Upper lobe of right lung (tissue), 1 donor: ENCODE measurements at regions not wholly inside any gene's neighbourhood (a gene's known extent, or its start where the extent isn't known, plus 50 kb on each side); places are given as distances from the start of the nearest gene placed in this dataset.
A peak's percentile ranks its signal among the peaks of the same experiment; 100 is the strongest.
"Not testable (repeated sequence)": the region's sequence is repeated elsewhere in the genome, so short reads cannot be mapped to it uniquely, and the experiment has no call there.

Experiments
- ATAC-seq: fragments of 200-7000 bp; cut with Tn5 transposase; one replicate; pipeline ENCODE4 v1.9.1; 2020; ENCODE audit warnings: mild to moderate bottlenecking, moderate library complexity
- DNase-seq: peaks from one replicate; pipeline ENCODE4 v3.0.0-alpha.2; 2020
- H3K27ac ChIP-seq: fragments of 200-600 bp; one replicate; pipeline ENCODE4 v1.8.0; 2022
- H3K27me3 ChIP-seq: fragments of 200-600 bp; one replicate; pipeline ENCODE4 v1.8.0; 2022; ENCODE audit warnings: mild to moderate bottlenecking
- H3K36me3 ChIP-seq: fragments of 200-600 bp; one replicate; pipeline ENCODE4 v1.8.0; 2022
- H3K4me1 ChIP-seq: fragments of 200-600 bp; one replicate; pipeline ENCODE4 v1.8.0; 2022
- H3K4me3 ChIP-seq: fragments of 200-600 bp; one replicate; pipeline ENCODE4 v1.8.0; 2022; ENCODE audit warnings: mild to moderate bottlenecking
- H3K9me3 ChIP-seq: fragments of 200-600 bp; one replicate; pipeline ENCODE4 v1.8.0; 2022
- intact Hi-C: fragments of 100-400 bp; cut with DNase I; formaldehyde crosslinking; loops from one replicate; pipeline ENCODE4 v1.11.0; 2022
- TF ChIP-seq, protein P1 (sequence below): fragments of 200-600 bp; IDR thresholded peaks from one replicate; pipeline ENCODE4 v1.8.0; 2022; ENCODE audit warnings: antibody characterized with exemption
- donor health status: DM: no; HTN: yes; CAD: no; lungs with severe emphysema.

DNA sequence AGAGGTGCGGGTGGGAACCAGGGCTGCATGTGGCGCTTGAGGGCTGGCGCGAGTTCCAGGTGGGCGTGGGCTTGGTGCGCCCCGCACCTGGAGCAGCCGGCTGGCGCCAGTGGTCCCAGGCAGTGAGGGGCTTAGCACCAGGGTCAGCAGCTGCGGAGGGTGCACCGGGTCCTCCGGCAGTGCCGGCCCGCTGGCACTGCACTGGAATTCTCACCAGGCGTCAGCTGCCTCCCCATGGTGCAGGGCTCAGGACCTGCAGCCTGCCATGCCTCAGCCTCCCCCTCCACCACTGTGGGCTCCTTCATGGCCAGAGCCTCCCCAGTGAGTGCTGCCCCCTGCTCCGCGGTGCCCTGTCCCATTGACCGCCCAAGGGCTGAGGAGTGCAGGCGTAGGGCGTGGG, 174.0 kb downstream of the ADAM29 start:
- Histone ChIP-seq H3K36me3 (no peaks in the 10 kb centered on the region), H3K27me3 (no peaks in the 10 kb centered on the region), H3K4me1 (no peaks in the 10 kb centered on the region), H3K9me3 (no peaks in the 10 kb centered on the region), H3K4me3 (no peak overlapping the region), H3K27ac (no peak overlapping the region)
- ATAC-seq (peak; percentile 22), DNase-seq (peak; percentile 51)
- intact Hi-C loops: no loop called here
- TF ChIP-seq, protein P1, sequence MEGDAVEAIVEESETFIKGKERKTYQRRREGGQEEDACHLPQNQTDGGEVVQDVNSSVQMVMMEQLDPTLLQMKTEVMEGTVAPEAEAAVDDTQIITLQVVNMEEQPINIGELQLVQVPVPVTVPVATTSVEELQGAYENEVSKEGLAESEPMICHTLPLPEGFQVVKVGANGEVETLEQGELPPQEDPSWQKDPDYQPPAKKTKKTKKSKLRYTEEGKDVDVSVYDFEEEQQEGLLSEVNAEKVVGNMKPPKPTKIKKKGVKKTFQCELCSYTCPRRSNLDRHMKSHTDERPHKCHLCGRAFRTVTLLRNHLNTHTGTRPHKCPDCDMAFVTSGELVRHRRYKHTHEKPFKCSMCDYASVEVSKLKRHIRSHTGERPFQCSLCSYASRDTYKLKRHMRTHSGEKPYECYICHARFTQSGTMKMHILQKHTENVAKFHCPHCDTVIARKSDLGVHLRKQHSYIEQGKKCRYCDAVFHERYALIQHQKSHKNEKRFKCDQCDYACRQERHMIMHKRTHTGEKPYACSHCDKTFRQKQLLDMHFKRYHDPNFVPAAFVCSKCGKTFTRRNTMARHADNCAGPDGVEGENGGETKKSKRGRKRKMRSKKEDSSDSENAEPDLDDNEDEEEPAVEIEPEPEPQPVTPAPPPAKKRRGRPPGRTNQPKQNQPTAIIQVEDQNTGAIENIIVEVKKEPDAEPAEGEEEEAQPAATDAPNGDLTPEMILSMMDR: no peak

GRCh38 chr4:175093055-175093454, 174.9 kb downstream of the ADAM29 start:
- ATAC-seq: not testable (repeated sequence)

DNA sequence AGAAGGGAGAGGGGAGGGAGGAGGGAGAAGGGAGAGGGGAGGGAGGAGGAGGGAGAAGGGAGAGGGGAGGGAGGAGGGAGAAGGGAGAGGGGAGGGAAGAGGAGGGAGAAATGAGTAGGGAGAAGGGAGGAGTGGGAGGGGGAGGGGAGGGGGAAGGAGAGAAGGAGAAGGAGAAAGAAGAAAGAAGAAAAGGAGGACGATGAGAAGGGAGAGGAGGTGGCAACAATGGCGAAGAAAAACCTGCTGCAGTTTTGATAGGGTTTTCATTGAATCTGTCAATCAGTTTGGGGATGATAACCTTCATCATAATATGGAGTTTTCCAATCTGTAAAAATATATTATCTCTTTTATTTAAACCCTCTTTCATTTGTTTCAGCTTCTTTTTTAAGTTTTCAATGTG, 185.2 kb downstream of the ADAM29 start:
- ATAC-seq: no peak
- TF ChIP-seq, protein P1: no peak
- Histone ChIP-seq H3K9me3 (no peaks in the 10 kb centered on the region), H3K27me3 (no peaks in the 10 kb centered on the region), H3K27ac (no peak overlapping the region), H3K4me3 (no peak overlapping the region), H3K36me3 (no peaks in the 10 kb centered on the region), H3K4me1 (no peaks in the 10 kb centered on the region)
- intact Hi-C loops: no loop called here
- no peak for DNase-seq

More at GRCh38 chr4:175093055-175093454, 174.9 kb downstream of the ADAM29 start:
- H3K4me1 ChIP-seq, intact Hi-C loops, H3K4me3 ChIP-seq, H3K27ac ChIP-seq, H3K36me3 ChIP-seq, H3K27me3 ChIP-seq, H3K9me3 ChIP-seq: not testable (repeated sequence)
- DNase-seq: peak; percentile 13

- DNase-seq: no peak
- no peaks in the 10 kb centered on the region for H3K9me3 ChIP-seq
- H3K36me3 ChIP-seq: no peaks in the 10 kb centered on the region
- TF ChIP-seq, protein P1: no peak
- ATAC-seq: no peak
- no peaks in the 10 kb centered on the region for H3K4me1 ChIP-seq
- no peak overlapping the region for H3K4me3 ChIP-seq
- no peak overlapping the region for H3K27ac ChIP-seq
- H3K27me3 ChIP-seq: no peaks in the 10 kb centered on the region
- intact Hi-C loops: no loop called here
Measured at GRCh38 chr4:175106301-175106700, 188.1 kb downstream of the ADAM29 start.

DNA sequence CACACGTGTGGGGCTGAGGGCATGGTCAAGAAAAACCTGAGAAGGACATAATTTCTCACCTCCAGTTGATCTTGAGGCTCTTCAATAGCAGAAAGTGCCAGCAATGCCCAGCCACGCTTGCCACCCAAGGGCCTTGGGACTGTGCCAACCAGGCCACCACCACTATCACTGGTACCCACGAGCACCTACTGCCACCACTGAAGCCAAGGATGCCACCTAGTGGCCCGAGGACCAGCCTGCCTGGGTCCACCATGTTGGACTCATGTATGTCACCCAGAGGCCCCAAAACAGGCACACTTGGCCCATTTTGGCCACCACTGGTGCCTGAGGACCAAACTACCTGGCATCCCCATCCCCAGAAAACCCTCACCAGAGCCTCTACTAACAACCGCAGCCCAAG, 191.8 kb downstream of the ADAM29 start:
- peak; percentile 43 for ATAC-seq
- H3K27me3 ChIP-seq: no peaks in the 10 kb centered on the region
- no peak for DNase-seq
- intact Hi-C loops: no loop called here
- H3K27ac ChIP-seq: no peak overlapping the region
- H3K36me3 ChIP-seq: no peaks in the 10 kb centered on the region
- no peak overlapping the region for H3K4me3 ChIP-seq
- TF ChIP-seq, protein P1: no peak
- H3K4me1 ChIP-seq: no peaks in the 10 kb centered on the region
- no peaks in the 10 kb centered on the region for H3K9me3 ChIP-seq

DNA sequence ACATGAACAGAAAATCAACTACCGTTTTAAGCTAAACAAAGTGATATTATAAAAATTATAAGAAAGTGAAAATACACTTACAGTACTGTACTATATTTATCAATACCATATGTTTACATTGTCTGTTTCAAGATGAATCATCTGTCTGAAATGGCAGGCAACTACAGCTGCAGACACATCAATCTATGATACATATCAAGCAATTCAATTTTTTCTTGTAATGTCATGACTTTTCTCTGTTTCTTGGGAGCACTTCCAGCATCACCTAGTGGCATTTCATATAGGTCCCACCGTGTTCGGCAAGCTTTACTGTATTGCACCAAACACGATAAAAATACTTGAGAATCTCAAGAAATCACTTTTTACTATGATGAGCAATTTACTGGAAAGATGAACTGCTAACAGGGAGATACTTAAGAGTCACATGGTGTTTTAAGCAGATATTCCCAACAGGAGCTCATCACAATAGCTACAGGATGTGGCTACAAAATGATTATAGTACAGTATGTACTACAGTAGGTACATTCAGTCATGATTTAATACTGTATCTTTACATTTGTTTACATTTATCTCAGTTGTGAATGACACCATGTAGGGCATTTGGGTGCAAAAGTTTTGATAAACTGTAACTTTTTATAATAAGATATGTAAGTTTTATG, 207.4 kb downstream of the ADAM29 start:
- Histone ChIP-seq H3K36me3 (no peaks in the 10 kb centered on the region), H3K4me3 (no peak overlapping the region), H3K9me3 (peaks cover 7% of the 10 kb centered on the region), H3K27me3 (no peaks in the 10 kb centered on the region), H3K4me1 (no peaks in the 10 kb centered on the region), H3K27ac (no peak overlapping the region)
- intact Hi-C loops: no loop called here
- no peak for ATAC-seq
- TF ChIP-seq, protein P1: no peak
- no peak for DNase-seq
